HepG2 (cell line): ENCODE measurements at regions not wholly inside any gene's neighbourhood (a gene's known extent, or its start where the extent isn't known, plus 50 kb on each side); places are given as distances from the start of the nearest gene placed in this dataset.

Experiments
- ATAC-seq: fragments of 200-7000 bp; cut with Tn5 transposase; 3 replicates; pipeline ENCODE4 v1.9.1; 2020; ENCODE audit warnings: mild to moderate bottlenecking, moderate library complexity
- BruUV-seq: library from RNA; stranded (reverse); fragments of 400-500 nt; replicated peaks from 2 replicates; lab custom pipeline; 2021; lab: Mats Ljungman, UMichigan
- CTCF ChIA-PET: fragments of 300-600 bp; formaldehyde crosslinking; extraction: SDS; loops from one replicate; lab custom pipeline; 2021; ENCODE audit warnings: low total read pairs, inconsistent platforms, low intra/inter-chr PET ratio; lab: Yijun Ruan, JAX
- POLR2A ChIA-PET: fragments of 350-600 bp; sonication (Branson Sonifier 250); formaldehyde crosslinking; loops from one replicate; lab custom pipeline; 2020; ENCODE audit warnings: antibody characterized with exemption, inconsistent platforms; lab: Yijun Ruan, JAX
- DNase-seq: peaks from one replicate; pipeline ENCODE4 v3.0.0-alpha.2; 2015; ENCODE audit warnings: low spot score
- FAIRE-seq: peaks from 3 replicates; lab custom pipeline; 2011; peaks lifted over from hg19 to GRCh38; lab: Jason Lieb, UNC
- H2AFZ ChIP-seq: one replicate; pipeline ENCODE4 v1.6.1; 2011; ENCODE audit warnings: low read length, inconsistent platforms
- H3K27ac ChIP-seq: fragments of 300-600 bp; 3 replicates; pipeline ENCODE4 v1.8.0; 2011; ENCODE audit warnings: mixed run types, mild to moderate bottlenecking, mixed read lengths, low read length, inconsistent platforms; ENCODE audit not compliant: insufficient read depth; ENCODE audit errors: extremely low read length
- H3K27me3 ChIP-seq, 2 experiments: fragments of 200-600 bp in 1 of 2; 2 replicates in 1 of 2; 3 replicates in 1 of 2; pipeline versions ENCODE4 v1.6.0 to v1.8.0; 2011; ENCODE audit warnings: low read length in 2 of 2, mild to moderate bottlenecking in 2 of 2, moderate library complexity in 2 of 2, inconsistent platforms in 1 of 2; ENCODE audit not compliant: insufficient read depth in 2 of 2, control insufficient read depth in 1 of 2
- H3K36me3 ChIP-seq, 2 experiments: fragments of 200-600 bp in 1 of 2; replicated peaks in 1 of 2; 2 replicates in 1 of 2; 3 replicates in 1 of 2; pipeline versions ENCODE4 v1.5.1 to v1.8.0; 2011; ENCODE audit warnings: low read length in 2 of 2, inconsistent platforms in 1 of 2; ENCODE audit not compliant: insufficient read depth in 2 of 2, control insufficient read depth in 1 of 2
- H3K4me1 ChIP-seq: 2 replicates; pipeline ENCODE4 v1.5.1; 2012; ENCODE audit warnings: low read length, inconsistent platforms; ENCODE audit not compliant: insufficient read depth
- H3K4me2 ChIP-seq: 2 replicates; pipeline ENCODE4 v1.6.0; 2011; ENCODE audit warnings: low read depth, low read length, inconsistent platforms
- H3K4me3 ChIP-seq, 3 experiments: fragments of 200-600 bp in 1 of 3; sonication (generic), shearing (Covaris generic) in 1 of 3; replicated peaks in 1 of 3; 2 replicates each; pipeline ENCODE4 v1.5.1; 2011 to 2016; ENCODE audit warnings: low read length in 3 of 3, inconsistent platforms in 2 of 3, low read depth in 2 of 3, mild to moderate bottlenecking in 2 of 3, control low read depth in 1 of 3, mixed read lengths in 1 of 3; ENCODE audit not compliant: insufficient read depth in 1 of 3
- H3K79me2 ChIP-seq: one replicate; pipeline ENCODE4 v1.6.1; 2011; ENCODE audit warnings: low read length, inconsistent platforms; ENCODE audit not compliant: insufficient read depth
- H3K9ac ChIP-seq: 2 replicates; pipeline ENCODE4 v1.6.0; 2011; ENCODE audit warnings: mild to moderate bottlenecking, low read depth, low read length, inconsistent platforms; ENCODE audit not compliant: insufficient read depth
- H3K9me3 ChIP-seq: 2 replicates; pipeline ENCODE4 v1.5.1; 2012; ENCODE audit warnings: mild to moderate bottlenecking, low read length
- H4K20me1 ChIP-seq: 2 replicates; pipeline ENCODE4 v1.6.0; 2011; ENCODE audit warnings: inconsistent platforms, mild to moderate bottlenecking, low read length, moderate library complexity; ENCODE audit not compliant: insufficient read depth
- BRF2 ChIP-seq: sonication (generic); formaldehyde crosslinking; IDR thresholded peaks from 2 replicates; pipeline ENCODE4 v1.8.1; 2022; ENCODE audit warnings: mild to moderate bottlenecking, missing genetic modification reagents
- HNRNPUL1 ChIP-seq: fragments of 200-400 bp; formaldehyde crosslinking; IDR thresholded peaks from 2 replicates; pipeline ENCODE4 v1.6.1; 2017; ENCODE audit warnings: low read depth, mild to moderate bottlenecking, low read length, moderate library complexity
- POLR2G ChIP-seq: fragments of 200-400 bp; formaldehyde crosslinking; IDR thresholded peaks from 2 replicates; pipeline ENCODE4 v1.6.1; 2018; ENCODE audit warnings: mild to moderate bottlenecking, low read depth, low read length, moderate library complexity
- RCOR2 ChIP-seq: IDR thresholded peaks from 2 replicates; pipeline ENCODE4 v1.6.1; 2016; ENCODE audit warnings: missing biosample characterization, missing genetic modification reagents
- RFXANK ChIP-seq: IDR thresholded peaks from 2 replicates; pipeline ENCODE4 v1.6.1; 2016
- ZNF33A ChIP-seq: sonication (generic); formaldehyde crosslinking; IDR thresholded peaks from 2 replicates; pipeline ENCODE4 v1.5.1; 2020; ENCODE audit warnings: missing genetic modification reagents, mild to moderate bottlenecking, moderate library complexity, borderline replicate concordance
- ZNF788 ChIP-seq: sonication (generic); formaldehyde crosslinking; IDR thresholded peaks from 2 replicates; pipeline ENCODE4 v1.5.0; 2020; ENCODE audit warnings: mild to moderate bottlenecking, missing genetic modification reagents, borderline replicate concordance
- WGBS: methylation state at CpG from one replicate; pipeline ENCODE4 v1.1.6; 2017; ENCODE audit warnings: low lambda C conversion rate; 5-methylcytosine and 5-hydroxymethylcytosine counted together
- in situ Hi-C: cut with HindIII; loops from 2 replicates; pipeline ENCODE4 v1.10.0; 2017; ENCODE audit warnings: low pct_unique_long_range_greater_than_20kb; ENCODE audit not compliant: extremely low pct_ligation_motif_present
- intact Hi-C: fragments of 100-400 bp; cut with micrococcal nuclease; formaldehyde crosslinking; loops from one replicate; pipeline ENCODE4 v1.10.0; 2022; ENCODE audit not compliant: unreplicated experiment
- TF ChIP-seq, protein P1 (sequence below): fragments of 450-650 bp; IDR thresholded peaks from 2 replicates; pipeline ENCODE4 v1.6.1; 2016

- no peak for FAIRE-seq
- ChIA-PET CTCF (no interaction called here), POLR2A (no interaction called here)
- no peak for TF ChIP-seq POLR2G
- no peak for TF ChIP-seq BRF2 (CRISPR knock-in tag)
- no peak for TF ChIP-seq ZNF788
- TF ChIP-seq, protein P1, sequence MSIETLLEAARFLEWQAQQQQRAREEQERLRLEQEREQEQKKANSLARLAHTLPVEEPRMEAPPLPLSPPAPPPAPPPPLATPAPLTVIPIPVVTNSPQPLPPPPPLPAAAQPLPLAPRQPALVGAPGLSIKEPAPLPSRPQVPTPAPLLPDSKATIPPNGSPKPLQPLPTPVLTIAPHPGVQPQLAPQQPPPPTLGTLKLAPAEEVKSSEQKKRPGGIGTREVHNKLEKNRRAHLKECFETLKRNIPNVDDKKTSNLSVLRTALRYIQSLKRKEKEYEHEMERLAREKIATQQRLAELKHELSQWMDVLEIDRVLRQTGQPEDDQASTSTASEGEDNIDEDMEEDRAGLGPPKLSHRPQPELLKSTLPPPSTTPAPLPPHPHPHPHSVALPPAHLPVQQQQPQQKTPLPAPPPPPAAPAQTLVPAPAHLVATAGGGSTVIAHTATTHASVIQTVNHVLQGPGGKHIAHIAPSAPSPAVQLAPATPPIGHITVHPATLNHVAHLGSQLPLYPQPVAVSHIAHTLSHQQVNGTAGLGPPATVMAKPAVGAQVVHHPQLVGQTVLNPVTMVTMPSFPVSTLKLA: no peak
- TF ChIP-seq HNRNPUL1: no peak
- TF ChIP-seq ZNF33A (CRISPR knock-in tag): no peak
- no peak overlapping the region for H3K4me2 ChIP-seq
- H3K27ac ChIP-seq: no peak overlapping the region
- H3K36me3 ChIP-seq: no peaks in the 10 kb centered on the region
- no peaks in the 10 kb centered on the region for H3K27me3 ChIP-seq
- ATAC-seq: no peak
- H3K79me2 ChIP-seq: no peaks in the 10 kb centered on the region
- BruUV-seq: no TSS peak
- in situ Hi-C loops: no loop called here
- WGBS: 73% methylated on average over 1 of the region's 1 CpG
- no peaks in the 10 kb centered on the region for H4K20me1 ChIP-seq
- no peaks in the 10 kb centered on the region for H3K9me3 ChIP-seq
- H2AFZ ChIP-seq: no peak overlapping the region
- DNase-seq: no peak
- intact Hi-C loops: no loop called here
- no peak overlapping the region for H3K9ac ChIP-seq
- no peaks in the 10 kb centered on the region for H3K4me1 ChIP-seq
- H3K4me3 ChIP-seq: no peak overlapping the region
Measured at GRCh38 chr10:52570490-52570889, 202.1 kb downstream of the MBL2 start.

DNA sequence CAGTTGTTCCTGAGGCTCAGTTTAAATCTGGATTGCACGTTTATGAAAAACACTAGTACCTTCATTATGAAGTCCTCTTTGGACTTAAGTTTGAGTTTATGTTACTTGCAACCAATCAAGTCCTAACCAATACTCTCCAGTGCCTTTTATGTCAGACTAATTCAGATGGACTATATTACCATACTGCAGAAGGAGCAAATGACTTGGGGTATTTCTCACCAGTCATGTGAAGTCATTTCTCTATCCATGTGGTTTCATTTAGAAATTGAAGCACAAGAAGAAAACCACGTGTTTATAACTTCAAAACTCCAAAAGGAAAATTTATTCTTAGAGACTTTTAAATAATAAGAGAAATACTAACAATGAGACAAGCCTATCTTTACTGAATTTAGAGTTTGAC lies 201.6 kb downstream of the MBL2 start:
- no peak for DNase-seq
- Histone ChIP-seq H3K27ac (no peak overlapping the region), H3K79me2 (no peaks in the 10 kb centered on the region), H2AFZ (no peak overlapping the region), H3K4me3 (no peak overlapping the region), H3K4me1 (no peaks in the 10 kb centered on the region), H3K9ac (no peak overlapping the region), H3K27me3 (no peaks in the 10 kb centered on the region), H3K36me3 (no peaks in the 10 kb centered on the region), H3K4me2 (no peak overlapping the region), H4K20me1 (no peaks in the 10 kb centered on the region), H3K9me3 (no peaks in the 10 kb centered on the region)
- ATAC-seq: no peak
- BruUV-seq: no TSS peak
- no peak for FAIRE-seq
- in situ Hi-C loops (no loop called here), intact Hi-C loops (no loop called here)
- TF ChIP-seq, protein P1: peak; percentile 77
- TF ChIP-seq RCOR2 (CRISPR knock-in tag) (no peak), RFXANK (no peak)
- ChIA-PET CTCF (no interaction called here), POLR2A (no interaction called here)
- 68% methylated on average over 2 of the region's 2 CpGs for WGBS
